HG03066 (cell line): ENCODE measurements at regions not wholly inside any gene's neighbourhood (a gene's known extent, or its start where the extent isn't known, plus 50 kb on each side); places are given as distances from the start of the nearest gene placed in this dataset.

ENCODE experiments used
- ATAC-seq: cut with Tn5 transposase; IDR thresholded peaks from one replicate; pipeline ENCODE4 v1.9.1; 2021; ENCODE audit warnings: low read depth; ENCODE audit not compliant: unreplicated experiment

DNA sequence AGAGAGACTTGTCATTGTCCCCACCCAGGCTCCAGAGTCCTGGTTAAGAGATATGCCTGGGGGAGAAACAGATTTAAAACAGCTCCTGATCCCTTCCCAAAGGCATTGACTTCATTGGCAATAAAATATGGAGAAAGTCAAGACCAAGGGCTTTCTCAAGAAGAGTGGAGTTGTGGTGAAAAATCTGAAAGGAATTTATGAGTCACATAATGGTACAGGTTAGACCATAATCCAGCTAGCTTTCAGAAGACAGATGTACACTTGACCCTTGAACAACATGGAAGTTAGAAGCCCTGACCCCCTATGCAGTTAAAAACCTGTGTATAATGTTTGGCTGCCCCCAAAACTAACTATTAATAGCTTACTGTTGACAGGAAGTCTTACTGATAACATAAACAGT lies 599.1 kb upstream of the SOX11 start:
- no peak for ATAC-seq

DNA sequence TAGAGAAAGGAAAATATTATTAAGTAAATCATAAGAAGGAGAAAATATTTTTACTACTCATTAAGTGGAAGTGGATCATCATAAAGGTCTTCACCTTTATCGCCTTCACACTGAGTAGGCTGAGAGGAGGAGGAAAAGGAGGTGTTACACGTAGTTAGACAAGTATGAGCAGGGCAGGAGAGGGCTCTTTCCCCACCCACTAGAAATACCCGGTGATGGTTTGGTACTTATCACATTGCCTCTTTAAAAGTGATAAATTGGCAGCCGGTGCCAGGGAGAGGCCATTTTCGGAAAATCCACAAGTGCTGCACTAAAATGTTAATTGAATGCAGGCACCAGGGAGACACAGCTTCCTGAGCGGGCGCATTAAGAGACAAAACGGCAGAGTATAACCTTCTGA lies 598.7 kb upstream of the SOX11 start:
- no peak for ATAC-seq

DNA sequence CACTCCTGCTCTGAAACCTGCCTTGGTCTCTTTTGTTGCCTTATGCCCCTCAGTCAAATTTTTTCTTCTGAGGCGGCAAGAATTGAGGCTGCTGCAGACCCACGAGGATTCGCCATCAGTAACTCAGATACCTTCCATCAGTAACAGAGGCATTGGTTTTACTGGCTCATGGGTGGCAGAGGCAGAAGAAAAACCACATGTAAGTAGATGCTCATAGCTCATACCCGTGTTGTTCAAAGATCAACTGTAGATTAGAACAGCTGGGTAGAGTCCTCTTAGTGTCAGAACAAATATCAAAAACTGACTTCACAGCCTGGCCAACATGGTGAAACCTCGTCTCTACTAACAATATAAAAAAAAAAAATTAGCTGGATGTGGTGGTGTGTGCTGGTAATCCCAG lies 598.0 kb upstream of the SOX11 start:
- no peak for ATAC-seq

- no peak for ATAC-seq
Observed at GRCh38 chr2:5098286-5098685, 593.9 kb upstream of the SOX11 start.

GRCh38 chr2:5102823-5103222 lies 589.4 kb upstream of the SOX11 start:
- ATAC-seq, result no peak

GRCh38 chr2:5111581-5111980 lies 580.6 kb upstream of the SOX11 start:
- no peak for ATAC-seq

DNA sequence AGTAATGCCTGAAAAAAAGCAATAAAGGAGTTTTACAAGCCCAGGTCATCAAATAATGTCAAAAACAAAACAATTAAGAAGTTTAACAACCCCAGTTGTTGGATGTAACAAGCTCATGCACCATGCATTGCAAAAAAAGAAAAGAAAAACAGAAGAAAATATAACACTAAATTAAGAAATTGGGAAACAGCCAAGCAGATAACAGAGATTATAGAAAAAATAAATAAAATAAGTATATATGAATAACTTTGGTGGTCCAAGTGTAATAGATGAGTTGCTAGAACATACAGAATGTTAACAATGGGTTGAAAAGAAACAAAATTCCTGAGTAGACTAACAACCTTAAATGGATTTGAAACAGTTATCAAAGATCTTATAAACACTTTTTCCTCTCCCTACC lies 573.1 kb upstream of the SOX11 start:
- ATAC-seq, result no peak

DNA sequence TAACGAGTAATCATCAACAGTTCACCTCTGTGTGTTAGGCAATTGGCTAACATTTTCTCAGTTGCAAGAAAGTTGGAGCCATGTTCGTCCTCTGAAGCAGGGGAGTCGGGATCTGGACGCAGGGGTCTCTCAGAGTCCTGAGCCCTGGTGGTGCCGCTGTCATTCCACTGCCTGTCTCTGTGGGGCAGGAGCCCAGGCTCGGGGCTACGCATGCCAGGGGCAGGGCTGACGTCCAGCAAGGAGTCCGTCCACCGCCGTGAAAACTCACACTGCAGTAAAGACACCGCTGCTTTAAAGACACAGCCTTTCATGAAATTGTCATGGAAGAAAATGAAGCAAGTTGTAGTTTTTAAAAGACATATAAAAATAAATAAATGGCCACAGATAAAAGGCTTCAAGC lies 571.1 kb upstream of the SOX11 start:
- no peak for ATAC-seq

DNA sequence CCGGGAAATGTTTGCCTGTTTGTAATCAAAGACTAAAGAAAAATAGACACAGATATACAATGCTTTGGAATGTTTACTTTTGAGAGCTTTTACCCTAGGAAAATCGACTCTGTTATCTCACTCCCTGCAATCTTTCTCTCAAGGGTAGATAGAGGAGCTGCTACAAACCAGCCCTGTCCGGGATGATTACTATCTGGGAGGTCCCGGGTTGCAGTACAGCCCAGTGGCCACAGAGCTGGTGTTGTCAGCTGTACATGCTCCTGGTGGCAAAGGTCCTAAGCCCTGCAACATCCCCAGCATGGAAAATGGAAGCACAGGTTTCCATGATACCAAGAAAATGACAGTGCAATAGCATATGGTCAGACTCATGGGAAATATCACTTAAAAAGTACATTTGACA lies 570.5 kb upstream of the SOX11 start:
- no peak for ATAC-seq

DNA sequence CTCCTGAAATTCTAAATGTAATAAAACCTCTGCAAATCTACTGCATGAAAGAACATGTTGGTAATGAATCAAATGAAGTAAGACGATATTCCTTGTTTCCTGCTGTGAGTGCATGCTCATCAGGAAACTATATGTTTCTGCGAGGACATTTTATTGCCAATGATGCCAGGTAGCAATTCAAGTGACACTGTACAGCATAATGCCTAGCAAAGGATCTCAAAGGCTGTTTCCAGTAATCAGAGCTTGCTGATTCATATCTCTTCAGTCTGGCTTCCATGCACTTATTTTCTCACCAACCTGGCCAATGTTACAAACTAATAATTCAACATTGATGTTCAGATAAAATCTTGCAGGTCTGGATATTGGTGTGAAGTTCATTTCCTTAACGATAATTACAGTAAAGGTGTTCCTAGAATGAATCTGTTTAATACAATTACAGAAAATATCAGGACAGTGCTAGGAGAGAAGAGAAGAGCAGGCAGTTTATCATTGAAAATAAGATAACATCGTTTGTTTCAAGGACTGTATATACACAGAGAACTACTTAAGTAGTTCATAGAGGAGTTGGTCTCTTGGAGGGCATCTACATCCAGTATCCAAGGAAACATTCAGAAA lies 568.5 kb upstream of the SOX11 start:
- no peak for ATAC-seq

- ATAC-seq, result no peak
Observed at GRCh38 chr2:5125017-5125730, 567.0 kb upstream of the SOX11 start.

DNA sequence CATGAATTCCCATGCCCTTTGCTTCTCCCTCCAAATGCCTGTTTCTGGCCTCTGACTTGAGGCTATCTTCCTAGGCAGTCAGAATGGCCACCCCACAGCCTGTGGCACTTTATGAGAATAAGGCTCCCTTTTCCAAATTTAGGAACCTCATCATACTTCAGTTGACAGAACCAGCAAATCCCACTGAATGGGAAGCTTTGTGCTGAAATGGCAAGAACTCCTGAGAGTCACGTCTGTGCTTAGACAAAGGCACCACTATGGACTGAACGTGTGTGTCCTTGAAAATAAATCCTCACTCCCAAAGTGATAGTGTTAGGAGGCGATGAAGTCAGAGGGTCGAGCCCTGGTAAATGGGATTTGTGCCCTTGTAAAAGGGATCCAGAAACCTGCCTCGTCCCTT lies 559.9 kb upstream of the SOX11 start:
- ATAC-seq, result no peak

- no peak for ATAC-seq
Observed at GRCh38 chr2:5140347-5140746, 551.8 kb upstream of the SOX11 start.

DNA sequence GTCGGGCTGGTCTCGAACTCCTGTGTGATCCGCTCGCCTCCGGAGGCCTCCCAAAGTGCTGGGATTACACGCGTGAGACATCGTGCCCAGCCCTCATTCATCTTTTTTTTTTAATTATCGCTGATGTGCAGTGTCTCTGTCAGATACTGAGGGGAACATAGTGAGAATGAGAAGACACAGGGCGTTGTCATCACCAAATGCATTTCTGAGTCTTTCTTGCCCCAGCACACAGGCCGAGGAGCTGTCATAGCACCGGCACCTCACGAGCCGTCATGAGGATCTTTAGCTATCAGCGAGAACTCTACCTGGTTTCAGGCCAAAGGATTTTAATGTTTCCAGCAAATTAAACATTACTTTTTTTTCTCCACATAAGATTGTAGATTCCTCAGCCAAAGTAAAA lies 548.0 kb upstream of the SOX11 start:
- no peak for ATAC-seq

- no peak for ATAC-seq
Observed at GRCh38 chr2:5145053-5145452, 547.1 kb upstream of the SOX11 start.

DNA sequence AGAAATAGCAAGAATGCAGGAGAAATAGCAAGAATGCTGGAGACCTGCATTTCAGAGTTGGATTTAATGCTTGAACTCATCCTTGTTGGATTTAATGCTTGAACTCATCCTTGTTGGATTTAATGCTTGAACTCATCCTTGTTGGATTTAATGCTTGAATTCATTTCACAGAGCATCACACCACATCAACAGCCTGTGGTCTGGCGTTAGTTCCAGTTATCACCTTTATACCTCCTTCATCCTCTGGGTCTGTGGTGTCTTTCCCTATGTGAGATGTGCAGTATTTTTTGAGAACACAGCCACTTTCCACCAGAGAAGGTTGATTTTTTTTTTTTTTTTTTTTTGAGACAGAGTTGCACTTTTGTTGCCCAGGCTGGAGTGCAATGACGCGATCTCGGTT lies 546.4 kb upstream of the SOX11 start:
- no peak for ATAC-seq

- no peak for ATAC-seq
Observed at GRCh38 chr2:5148392-5149085, 543.6 kb upstream of the SOX11 start.

- no peak for ATAC-seq
Observed at GRCh38 chr2:5150871-5151270, 541.3 kb upstream of the SOX11 start.

DNA sequence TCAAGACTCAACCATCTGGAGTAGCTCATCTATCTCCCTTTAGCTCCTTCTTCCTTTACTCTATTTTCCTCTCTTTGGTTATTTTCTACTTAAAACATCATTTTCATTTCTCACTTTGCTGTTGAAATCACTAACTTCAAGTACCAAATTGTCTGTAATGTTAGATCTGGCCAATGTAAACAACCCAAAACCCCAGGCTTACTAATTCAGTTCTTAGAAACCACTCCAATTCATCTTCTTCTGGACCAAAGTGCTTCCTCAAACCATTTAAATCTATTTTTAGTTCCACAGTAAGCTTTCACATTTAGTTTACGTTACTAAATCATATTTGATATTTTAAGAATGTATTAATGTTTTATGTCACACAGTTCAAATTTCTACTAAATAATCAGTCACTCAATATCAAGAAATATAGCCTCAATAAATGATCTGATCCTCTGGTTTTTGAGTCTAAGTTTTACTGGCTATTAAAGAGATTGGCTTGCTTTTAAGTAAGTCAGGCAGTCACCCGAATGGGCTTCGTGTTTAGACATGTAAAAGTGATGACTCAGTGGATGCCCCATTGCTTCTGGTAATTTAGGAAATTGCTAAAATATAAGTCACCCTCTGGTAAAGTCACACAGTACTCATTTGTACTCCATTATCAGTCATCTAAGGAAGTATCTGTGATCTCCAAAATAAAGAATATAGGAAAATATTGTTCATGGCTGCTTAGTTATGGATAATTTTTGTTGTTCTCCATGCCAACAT lies 527.2 kb upstream of the SOX11 start:
- ATAC-seq, result no peak

DNA sequence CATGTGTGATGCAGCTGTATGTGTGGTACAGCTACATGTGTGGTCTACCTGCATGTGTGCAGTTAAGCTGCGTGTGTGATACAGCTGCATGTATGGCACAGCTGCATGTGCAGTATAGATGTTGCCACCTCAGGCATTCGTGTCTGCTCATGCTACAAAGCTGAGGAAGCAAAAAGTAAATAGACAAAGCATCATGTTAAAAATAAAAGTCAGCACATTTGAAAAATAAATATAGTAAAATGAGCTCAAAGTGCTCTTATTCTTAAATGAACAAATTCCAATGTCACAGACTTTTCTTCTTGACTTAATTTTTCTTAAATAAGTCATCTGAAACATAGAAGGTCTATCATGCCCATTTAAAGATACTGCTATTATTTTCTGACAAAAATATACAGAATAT lies 519.3 kb upstream of the SOX11 start:
- ATAC-seq, result no peak

DNA sequence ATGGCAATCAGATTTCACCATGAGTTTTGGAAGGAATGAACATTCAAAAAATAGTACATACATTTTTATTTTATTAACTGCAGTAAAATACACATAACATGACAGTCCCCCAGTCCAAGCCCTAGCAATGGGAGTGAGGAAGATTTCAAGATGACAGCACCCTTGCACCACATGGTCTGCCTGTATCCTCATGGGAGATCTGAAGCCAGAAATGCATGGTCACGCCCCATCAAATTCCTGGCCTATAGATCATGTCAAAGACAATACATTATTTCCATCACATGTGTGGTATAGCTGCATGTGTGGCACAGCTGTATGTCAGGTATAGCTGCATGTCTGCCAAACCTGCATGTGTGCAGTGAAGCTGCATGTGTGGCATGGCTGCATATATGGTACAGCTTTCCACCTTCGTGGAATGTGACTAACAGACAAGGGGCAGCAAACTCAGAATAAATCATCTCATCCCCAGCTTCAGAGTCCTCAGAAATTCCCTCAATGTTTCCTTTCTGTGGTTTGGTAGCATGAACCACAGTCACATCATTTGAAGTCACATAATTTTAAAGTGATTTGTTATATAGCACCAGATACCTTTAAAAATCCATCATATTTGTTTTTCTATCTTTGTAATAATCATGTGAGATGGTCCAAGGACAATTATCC lies 518.2 kb upstream of the SOX11 start:
- ATAC-seq, result no peak
